Vagina (tissue), 2 donors: ENCODE measurements at regions not wholly inside any gene's neighbourhood (a gene's known extent, or its start where the extent isn't known, plus 50 kb on each side); places are given as distances from the start of the nearest gene placed in this dataset.

Experiments used
- DNase-seq, 2 donors: peaks; one replicate each; pipeline ENCODE4 v3.0.0-alpha.2; 2017; ENCODE audit errors: extremely low spot score in 2 of 2
- H3K27ac ChIP-seq: fragments of 200-600 bp; sonication (generic); one replicate; pipeline ENCODE4 v1.5.1; 2019
- H3K27me3 ChIP-seq: fragments of 200-600 bp; sonication (generic); one replicate; pipeline ENCODE4 v1.5.1; 2019
- H3K36me3 ChIP-seq, 2 donors: fragments of 200-600 bp; sonication (generic); one replicate each; pipeline ENCODE4 v1.5.1; 2017 to 2019
- H3K4me1 ChIP-seq: fragments of 200-600 bp; sonication (generic); one replicate; pipeline ENCODE4 v1.5.1; 2019
- H3K4me3 ChIP-seq, 2 donors: fragments of 200-600 bp; sonication (generic); 1 replicate in 1 of 2; 2 replicates in 1 of 2; pipeline ENCODE4 v1.5.1; 2016 to 2019
- H3K9me3 ChIP-seq: fragments of 200-600 bp; sonication (generic); one replicate; pipeline ENCODE4 v1.5.1; 2019
- CTCF ChIP-seq, 3 experiments: fragments of 450-650 bp in 2 of 3; fragments of 200-600 bp in 1 of 3; sonication (generic) in 1 of 3; IDR thresholded peaks; one replicate each; pipeline ENCODE4 v1.5.1; 2017 to 2019; ENCODE audit warnings: antibody characterized with exemption in 3 of 3, mild to moderate bottlenecking in 2 of 3, moderate library complexity in 2 of 3
- POLR2A ChIP-seq, 2 donors: fragments of 450-650 bp; IDR thresholded peaks; one replicate each; pipeline ENCODE4 v1.6.1; 2017; ENCODE audit warnings: antibody characterized with exemption in 2 of 2, mild to moderate bottlenecking in 2 of 2, moderate library complexity in 2 of 2
- POLR2AphosphoS5 ChIP-seq, 2 donors: sonication (generic); formaldehyde crosslinking; IDR thresholded peaks; one replicate each; pipeline ENCODE4 v1.9.0; 2017; ENCODE audit warnings: antibody characterized with exemption in 2 of 2, mild to moderate bottlenecking in 2 of 2, low read depth in 1 of 2; ENCODE audit not compliant: insufficient read depth in 1 of 2
- intact Hi-C: fragments of 100-400 bp; cut with DNase I; formaldehyde crosslinking; loops from one replicate; pipeline ENCODE4 v1.15.1; 2023

- no peaks in the 10 kb centered on the region for H3K9me3 ChIP-seq
- H3K27me3 ChIP-seq, result no peaks in the 10 kb centered on the region
- TF ChIP-seq CTCF (IDR thresholded peaks at IDR 0.05), result no peak
- TF ChIP-seq POLR2AphosphoS5 (IDR thresholded peaks at IDR 0.05; ENCODE audit: insufficient read depth in 1 of 2, low read depth in 1 of 2), result no peak
- no peak for TF ChIP-seq POLR2A (IDR thresholded peaks at IDR 0.05)
- H3K27ac ChIP-seq, result no peak overlapping the region
- no peaks in the 10 kb centered on the region for H3K36me3 ChIP-seq
- no peak overlapping the region for H3K4me3 ChIP-seq
- no peak for DNase-seq
- intact Hi-C loops, result no loop called here
- no peaks in the 10 kb centered on the region for H3K4me1 ChIP-seq
Observed at GRCh38 chr14:99029145-99029915, 242.7 kb downstream of the BCL11B start.

DNA sequence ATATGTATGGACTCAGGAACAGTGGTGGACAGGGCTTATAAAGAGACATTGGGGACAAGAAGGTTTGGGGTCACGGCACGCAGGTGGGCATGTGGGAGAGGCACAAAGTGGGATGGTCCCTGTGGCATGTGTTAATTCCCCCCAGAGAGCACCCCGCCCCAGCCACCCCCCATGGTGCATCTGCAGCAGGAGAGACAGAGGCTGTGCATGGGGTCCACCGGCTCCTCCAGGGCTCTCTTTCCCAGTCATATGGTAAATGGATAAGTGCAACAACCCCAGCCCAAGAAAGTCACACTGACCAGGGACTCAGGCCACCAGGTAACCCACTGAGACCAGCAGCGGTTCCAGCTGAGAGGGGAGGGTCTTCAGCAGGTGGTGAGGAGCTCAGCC, 242.1 kb downstream of the BCL11B start:
- Histone ChIP-seq H3K9me3 (no peaks in the 10 kb centered on the region), H3K4me3 (no peak overlapping the region), H3K27ac (no peak overlapping the region), H3K4me1 (peaks cover 2% of the 10 kb centered on the region), H3K27me3 (no peaks in the 10 kb centered on the region), H3K36me3 (no peaks in the 10 kb centered on the region)
- DNase-seq, result no peak
- TF ChIP-seq POLR2A (IDR thresholded peaks at IDR 0.05) (no peak), CTCF (IDR thresholded peaks at IDR 0.05) (no peak), POLR2AphosphoS5 (IDR thresholded peaks at IDR 0.05; ENCODE audit: insufficient read depth in 1 of 2, low read depth in 1 of 2) (no peak)
- intact Hi-C loops, result no loop called here

- intact Hi-C loops, result no loop called here
- DNase-seq, result no peak
Observed at GRCh38 chr14:99030454-99030853, 241.5 kb downstream of the BCL11B start.

GRCh38 chr14:99032759-99033158, 239.2 kb downstream of the BCL11B start:
- DNase-seq, result no peak
- Histone ChIP-seq H3K4me3 (no peak overlapping the region), H3K27me3 (no peaks in the 10 kb centered on the region), H3K27ac (no peak overlapping the region), H3K36me3 (no peaks in the 10 kb centered on the region), H3K4me1 (peaks cover 21% of the 10 kb centered on the region), H3K9me3 (no peaks in the 10 kb centered on the region)
- no peak for TF ChIP-seq CTCF (IDR thresholded peaks at IDR 0.05)
- TF ChIP-seq POLR2AphosphoS5 (IDR thresholded peaks at IDR 0.05; ENCODE audit: insufficient read depth in 1 of 2, low read depth in 1 of 2), result no peak
- no peak for TF ChIP-seq POLR2A (IDR thresholded peaks at IDR 0.05)
- intact Hi-C loops, result no loop called here

More at GRCh38 chr14:99030454-99030853, 241.5 kb downstream of the BCL11B start:
- Histone ChIP-seq H3K27me3 (no peaks in the 10 kb centered on the region), H3K36me3 (no peaks in the 10 kb centered on the region), H3K4me3 (no peak overlapping the region), H3K4me1 (peaks cover 7% of the 10 kb centered on the region), H3K27ac (no peak overlapping the region), H3K9me3 (no peaks in the 10 kb centered on the region)
- TF ChIP-seq POLR2AphosphoS5 (IDR thresholded peaks at IDR 0.05; ENCODE audit: insufficient read depth in 1 of 2, low read depth in 1 of 2) (no peak), CTCF (IDR thresholded peaks at IDR 0.05) (no peak), POLR2A (IDR thresholded peaks at IDR 0.05) (no peak)

GRCh38 chr14:99033951-99034350, 238.0 kb downstream of the BCL11B start:
- Histone ChIP-seq H3K36me3 (no peaks in the 10 kb centered on the region), H3K27me3 (no peaks in the 10 kb centered on the region), H3K4me1 (peaks cover 21% of the 10 kb centered on the region), H3K27ac (no peak overlapping the region), H3K9me3 (no peaks in the 10 kb centered on the region), H3K4me3 (no peak overlapping the region)
- intact Hi-C loops, result no loop called here
- no peak for DNase-seq
- TF ChIP-seq CTCF (IDR thresholded peaks at IDR 0.05) (no peak), POLR2A (IDR thresholded peaks at IDR 0.05) (no peak), POLR2AphosphoS5 (IDR thresholded peaks at IDR 0.05; ENCODE audit: insufficient read depth in 1 of 2, low read depth in 1 of 2) (no peak)
